Loucy (cell line): ENCODE measurements at regions not wholly inside any gene's neighbourhood (a gene's known extent, or its start where the extent isn't known, plus 50 kb on each side); places are given as distances from the start of the nearest gene placed in this dataset.

Source experiments
- H2AFZ ChIP-seq: fragments of 200-600 bp; sonication (generic); 2 replicates; pipeline ENCODE4 v1.6.0; 2016; ENCODE audit warnings: antibody characterized with exemption, mild to moderate bottlenecking, low read length, moderate library complexity
- H3F3A ChIP-seq: fragments of 200-600 bp; 2 replicates; pipeline ENCODE4 v1.6.0; 2016; ENCODE audit warnings: antibody characterized with exemption, low read depth, mild to moderate bottlenecking
- H3K27me3 ChIP-seq: fragments of 200-600 bp; sonication (generic); 2 replicates; pipeline ENCODE4 v1.6.1; 2014; ENCODE audit warnings: low read length, mild to moderate bottlenecking; ENCODE audit not compliant: insufficient read depth, poor library complexity, severe bottlenecking
- H3K36me3 ChIP-seq: fragments of 200-600 bp; sonication (generic); 2 replicates; pipeline ENCODE4 v1.6.1; 2016; ENCODE audit warnings: low read length; ENCODE audit not compliant: insufficient read depth
- H3K4me1 ChIP-seq: fragments of 200-600 bp; sonication (generic); 2 replicates; pipeline ENCODE4 v1.5.1; 2014; ENCODE audit warnings: low read length, mild to moderate bottlenecking; ENCODE audit not compliant: insufficient read depth, poor library complexity, severe bottlenecking
- H3K4me2 ChIP-seq: fragments of 200-600 bp; sonication (generic); 2 replicates; pipeline ENCODE4 v1.6.0; 2014; ENCODE audit warnings: antibody characterized with exemption, low read length, low read depth, mild to moderate bottlenecking; ENCODE audit not compliant: poor library complexity, severe bottlenecking
- H3K4me3 ChIP-seq: fragments of 200-600 bp; sonication (generic); 2 replicates; pipeline ENCODE4 v1.5.1; 2014; ENCODE audit warnings: low read length, mild to moderate bottlenecking, mixed read lengths; ENCODE audit not compliant: poor library complexity, severe bottlenecking
- H3K79me2 ChIP-seq: fragments of 200-600 bp; sonication (generic); 2 replicates; pipeline ENCODE4 v1.6.1; 2014; ENCODE audit warnings: low read length; ENCODE audit not compliant: insufficient read depth
- H3K9ac ChIP-seq: fragments of 200-600 bp; sonication (generic); 2 replicates; pipeline ENCODE4 v1.6.0; 2014; ENCODE audit warnings: mild to moderate bottlenecking, low read depth, low read length, moderate library complexity; ENCODE audit not compliant: poor library complexity, severe bottlenecking
- H3K9me2 ChIP-seq: fragments of 200-600 bp; sonication (generic); replicated peaks from 2 replicates; pipeline ENCODE4 v1.6.1; 2016; ENCODE audit warnings: low read depth, low read length, mixed read lengths
- H3K9me3 ChIP-seq: fragments of 200-600 bp; sonication (generic); 2 replicates; pipeline ENCODE4 v1.6.1; 2014; ENCODE audit warnings: mild to moderate bottlenecking, antibody characterized with exemption, low read length, low read depth; ENCODE audit not compliant: insufficient read depth
- H4K20me1 ChIP-seq: fragments of 200-600 bp; sonication (generic); 2 replicates; pipeline ENCODE4 v1.6.0; 2014; ENCODE audit warnings: antibody characterized with exemption, low read length, mild to moderate bottlenecking; ENCODE audit not compliant: insufficient read depth, poor library complexity, severe bottlenecking
- CTCF ChIP-seq: fragments of 200-600 bp; sonication (generic); conservative IDR thresholded peaks from 2 replicates; pipeline ENCODE4 v1.5.1; 2014; ENCODE audit warnings: mild to moderate bottlenecking, antibody characterized with exemption, low read length
- EZH2phosphoT487 ChIP-seq: fragments of 200-600 bp; IDR thresholded peaks from 2 replicates; pipeline ENCODE4 v1.6.1; 2018; ENCODE audit warnings: antibody characterized with exemption, mild to moderate bottlenecking, moderate library complexity, borderline replicate concordance

GRCh38 chr12:87651670-87652425 is 377.4 kb downstream of the C12orf50 start:
- Histone ChIP-seq H3K4me1 (no peaks in the 10 kb centered on the region), H4K20me1 (no peaks in the 10 kb centered on the region), H3K4me3 (no peak overlapping the region), H3K27me3 (no peaks in the 10 kb centered on the region), H2AFZ (no peak overlapping the region), H3K9me2 (no peaks in the 10 kb centered on the region), H3K36me3 (no peaks in the 10 kb centered on the region), H3F3A (no peaks in the 10 kb centered on the region), H3K9ac (no peak overlapping the region), H3K4me2 (no peak overlapping the region), H3K9me3 (no peaks in the 10 kb centered on the region), H3K79me2 (no peaks in the 10 kb centered on the region)
- TF ChIP-seq EZH2phosphoT487 (no peak), CTCF (no peak)

- Histone ChIP-seq H3K4me3 (no peak overlapping the region), H3K4me1 (no peaks in the 10 kb centered on the region), H3K79me2 (no peaks in the 10 kb centered on the region), H3K27me3 (no peaks in the 10 kb centered on the region), H3K9me2 (no peaks in the 10 kb centered on the region), H3K9ac (no peak overlapping the region), H3F3A (no peaks in the 10 kb centered on the region), H3K4me2 (no peak overlapping the region), H4K20me1 (no peaks in the 10 kb centered on the region), H2AFZ (no peak overlapping the region), H3K36me3 (no peaks in the 10 kb centered on the region), H3K9me3 (no peaks in the 10 kb centered on the region)
- no peak for TF ChIP-seq EZH2phosphoT487
- TF ChIP-seq CTCF = no peak
Measured at GRCh38 chr12:87642245-87642644, 387.0 kb downstream of the C12orf50 start.

GRCh38 chr12:87618199-87618598 is 411.0 kb downstream of the C12orf50 start:
- Histone ChIP-seq H3K9ac (no peak overlapping the region), H2AFZ (no peak overlapping the region), H3K36me3 (no peaks in the 10 kb centered on the region), H3K79me2 (no peaks in the 10 kb centered on the region), H3K4me1 (no peaks in the 10 kb centered on the region), H3K27me3 (no peaks in the 10 kb centered on the region), H3K4me3 (no peak overlapping the region), H4K20me1 (no peaks in the 10 kb centered on the region), H3K9me3 (no peaks in the 10 kb centered on the region), H3K4me2 (no peak overlapping the region), H3F3A (no peaks in the 10 kb centered on the region), H3K9me2 (no peaks in the 10 kb centered on the region)
- TF ChIP-seq CTCF = no peak
- no peak for TF ChIP-seq EZH2phosphoT487
